ENCODE measurements at regions not wholly inside any gene's neighbourhood (a gene's known extent, or its start where the extent isn't known, plus 50 kb on each side); places are given as distances from the start of the nearest gene placed in this dataset.

- Histone ChIP-seq H3K36me3 (ENCODE audit: control insufficient read depth, insufficient read depth, low read length) (no peaks in the 10 kb centered on the region), H2AFZ (ENCODE audit: low read depth, low read length) (no peak overlapping the region), H3K4me1 (replicated peaks in 1 of 2; ENCODE audit: control insufficient read depth in 2 of 2, insufficient read depth in 2 of 2, low read length in 2 of 2) (no peaks in the 10 kb centered on the region), H4K20me1 (replicated peaks; ENCODE audit: control insufficient read depth, insufficient read depth, low read length) (no peaks in the 10 kb centered on the region), H3K9ac (ENCODE audit: insufficient read depth in 1 of 2, low read depth in 2 of 2, low read length in 2 of 2) (no peak overlapping the region), H3K27ac (ENCODE audit: extremely low read depth, low read depth, low read length) (no peak overlapping the region), H3K4me2 (ENCODE audit: insufficient read depth, low read length) (no peak overlapping the region), H3K27me3 (ENCODE audit: control insufficient read depth in 2 of 2, insufficient read depth in 2 of 2, low read length in 2 of 2) (no peaks in the 10 kb centered on the region), H3K9me3 (replicated peaks; ENCODE audit: control insufficient read depth, insufficient read depth, low read depth, low read length) (no peaks in the 10 kb centered on the region), H3K4me3 (no peak overlapping the region), H3K79me2 (ENCODE audit: control insufficient read depth, insufficient read depth, low read length) (no peaks in the 10 kb centered on the region), H3K9me1 (ENCODE audit: control insufficient read depth, insufficient read depth, low read length) (no peaks in the 10 kb centered on the region)
- no peak for DNase-seq (ENCODE audit: extremely low read depth in 1 of 4, low spot score in 3 of 4)
- in situ Hi-C loops (cut with MboI) = no loop called here
- intact Hi-C loops (cut with micrococcal nuclease) = no loop called here
- FAIRE-seq = no peak
- WGBS (ENCODE audit: insufficient coverage, low coverage, missing lambda C conversion rate) = 0% methylated on average over 3 of the region's 3 CpGs
- ChIA-PET POLR2A (no interaction called here), CTCF (ENCODE audit: low intra/inter-chr PET ratio) (no interaction called here)
- BruUV-seq (replicated peaks) = no TSS peak
- ATAC-seq = no peak
- TF ChIP-seq CBFA2T3 (IDR thresholded peaks at IDR 0.05) (no peak), OTX1 (CRISPR knock-in tag; IDR thresholded peaks at IDR 0.05) (no peak), ZBED1 (IDR thresholded peaks at IDR 0.05) (no peak), BCL6 (CRISPR knock-in tag; IDR thresholded peaks at IDR 0.05) (no peak), PHF21A (IDR thresholded peaks at IDR 0.05; ENCODE audit: borderline replicate concordance, low read depth) (no peak), DLX4 (CRISPR knock-in tag; IDR thresholded peaks at IDR 0.05) (no peak), MXD1 (CRISPR knock-in tag; IDR thresholded peaks at IDR 0.05; ENCODE audit: borderline replicate concordance, poor library complexity, severe bottlenecking) (no peak), NCOA1 (IDR thresholded peaks at IDR 0.05; ENCODE audit: low read depth) (no peak), ZNF174 (CRISPR knock-in tag; IDR thresholded peaks at IDR 0.05) (no peak), CLOCK (CRISPR knock-in tag; IDR thresholded peaks at IDR 0.05; ENCODE audit: borderline replicate concordance) (no peak), KAT8 (IDR thresholded peaks at IDR 0.05; ENCODE audit: low read depth) (no peak)
- TF ChIP-seq, protein P1, sequence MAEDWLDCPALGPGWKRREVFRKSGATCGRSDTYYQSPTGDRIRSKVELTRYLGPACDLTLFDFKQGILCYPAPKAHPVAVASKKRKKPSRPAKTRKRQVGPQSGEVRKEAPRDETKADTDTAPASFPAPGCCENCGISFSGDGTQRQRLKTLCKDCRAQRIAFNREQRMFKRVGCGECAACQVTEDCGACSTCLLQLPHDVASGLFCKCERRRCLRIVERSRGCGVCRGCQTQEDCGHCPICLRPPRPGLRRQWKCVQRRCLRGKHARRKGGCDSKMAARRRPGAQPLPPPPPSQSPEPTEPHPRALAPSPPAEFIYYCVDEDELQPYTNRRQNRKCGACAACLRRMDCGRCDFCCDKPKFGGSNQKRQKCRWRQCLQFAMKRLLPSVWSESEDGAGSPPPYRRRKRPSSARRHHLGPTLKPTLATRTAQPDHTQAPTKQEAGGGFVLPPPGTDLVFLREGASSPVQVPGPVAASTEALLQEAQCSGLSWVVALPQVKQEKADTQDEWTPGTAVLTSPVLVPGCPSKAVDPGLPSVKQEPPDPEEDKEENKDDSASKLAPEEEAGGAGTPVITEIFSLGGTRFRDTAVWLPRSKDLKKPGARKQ (CRISPR knock-in tag; IDR thresholded peaks at IDR 0.05) = no peak
- TF ChIP-seq, protein P2, sequence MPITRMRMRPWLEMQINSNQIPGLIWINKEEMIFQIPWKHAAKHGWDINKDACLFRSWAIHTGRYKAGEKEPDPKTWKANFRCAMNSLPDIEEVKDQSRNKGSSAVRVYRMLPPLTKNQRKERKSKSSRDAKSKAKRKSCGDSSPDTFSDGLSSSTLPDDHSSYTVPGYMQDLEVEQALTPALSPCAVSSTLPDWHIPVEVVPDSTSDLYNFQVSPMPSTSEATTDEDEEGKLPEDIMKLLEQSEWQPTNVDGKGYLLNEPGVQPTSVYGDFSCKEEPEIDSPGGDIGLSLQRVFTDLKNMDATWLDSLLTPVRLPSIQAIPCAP (CRISPR knock-in tag; IDR thresholded peaks at IDR 0.05; ENCODE audit: borderline replicate concordance) = no peak
These were observed 264.0 kb upstream of the EPHA4 start for GRCh38 chr2:221836095-221836494.

All from K562 (cell line).